H1 (cell line): ENCODE measurements at regions not wholly inside any gene's neighbourhood (a gene's known extent, or its start where the extent isn't known, plus 50 kb on each side); places are given as distances from the start of the nearest gene placed in this dataset.

Experiments
- CTCF ChIA-PET: fragments of 300-600 bp; sonication (Branson Sonifier 250); formaldehyde crosslinking; loops from one replicate; lab custom pipeline; 2021; ENCODE audit not compliant: partially characterized antibody; lab: Charles Lee
- POLR2A ChIA-PET: fragments of 300-600 bp; sonication (Branson Sonifier 250); formaldehyde crosslinking; loops from one replicate; lab custom pipeline; 2021; ENCODE audit warnings: inconsistent platforms; ENCODE audit not compliant: partially characterized antibody; lab: Charles Lee
- DNase-seq, 2 experiments: peaks; one replicate each; pipeline versions ENCODE4 v3.0.0 to v3.0.0-alpha.2; 2010 to 2022; ENCODE audit warnings: low spot score in 2 of 2, low read depth in 1 of 2, mixed read lengths in 1 of 2
- FAIRE-seq: peaks from 2 replicates; lab custom pipeline; 2011; peaks lifted over from hg19 to GRCh38; lab: Jason Lieb, UNC
- H2AFZ ChIP-seq: 2 replicates; pipeline ENCODE4 v1.8.1; 2012; ENCODE audit warnings: low read length, inconsistent platforms
- H2AK5ac ChIP-seq: 2 replicates; pipeline ENCODE4 v1.6.1; 2013; ENCODE audit warnings: low read depth, low read length
- H2BK120ac ChIP-seq: replicated peaks from 2 replicates; pipeline ENCODE3; 2013; ENCODE audit warnings: low read depth, low read length, inconsistent platforms
- H2BK12ac ChIP-seq: 2 replicates; pipeline ENCODE4 v1.6.1; 2013; ENCODE audit warnings: low read depth, low read length
- H2BK15ac ChIP-seq: 2 replicates; pipeline ENCODE4 v1.6.1; 2013; ENCODE audit warnings: low read length
- H2BK20ac ChIP-seq: 2 replicates; pipeline ENCODE4 v1.6.1; 2013; ENCODE audit warnings: low read length
- H2BK5ac ChIP-seq: 2 replicates; pipeline ENCODE4 v1.6.1; 2013; ENCODE audit warnings: low read depth, low read length
- H3K14ac ChIP-seq: 2 replicates; pipeline ENCODE4 v1.6.1; 2013; ENCODE audit warnings: inconsistent platforms; ENCODE audit not compliant: insufficient read length
- H3K18ac ChIP-seq: 2 replicates; pipeline ENCODE4 v1.6.1; 2013; ENCODE audit warnings: low read length; ENCODE audit errors: extremely low read depth
- H3K23ac ChIP-seq: 2 replicates; pipeline ENCODE4 v1.6.1; 2013; ENCODE audit warnings: inconsistent platforms; ENCODE audit not compliant: insufficient read length
- H3K23me2 ChIP-seq: 2 replicates; pipeline ENCODE4 v1.6.1; 2013; ENCODE audit warnings: low read depth, low read length
- H3K27ac ChIP-seq: 2 replicates; pipeline ENCODE4 v1.6.1; 2011; ENCODE audit warnings: low read depth, low read length, inconsistent platforms
- H3K27me3 ChIP-seq, 4 experiments: replicated peaks in 1 of 4; 1 replicate in 1 of 4; 2 replicates in 3 of 4; pipeline versions ENCODE4 v1.6.1 to v1.8.1; 2011 to 2013; ENCODE audit warnings: low read length in 3 of 4, mild to moderate bottlenecking in 3 of 4, inconsistent platforms in 2 of 4, mixed read lengths in 2 of 4, moderate library complexity in 1 of 4; ENCODE audit not compliant: control insufficient read depth in 3 of 4, insufficient read depth in 3 of 4; ENCODE audit errors: extremely low read depth in 1 of 4
- H3K36me3 ChIP-seq, 4 experiments: 2 replicates each; pipeline versions ENCODE4 v1.6.1 to v1.8.1; 2011 to 2013; ENCODE audit warnings: mild to moderate bottlenecking in 4 of 4, low read length in 3 of 4, moderate library complexity in 2 of 4, control low read depth in 1 of 4, inconsistent platforms in 1 of 4; ENCODE audit not compliant: insufficient read depth in 4 of 4, control insufficient read depth in 2 of 4
- H3K4ac ChIP-seq: replicated peaks from 2 replicates; pipeline ENCODE3; 2013; ENCODE audit warnings: low read length, low read depth, mixed read lengths, inconsistent platforms; ENCODE audit not compliant: insufficient read length
- H3K4me1 ChIP-seq, 4 experiments: replicated peaks in 1 of 4; 1 replicate in 1 of 4; 2 replicates in 3 of 4; pipeline versions ENCODE4 v1.6.1 to v1.8.1; 2011 to 2013; ENCODE audit warnings: low read length in 3 of 4, inconsistent platforms in 2 of 4, mixed read lengths in 1 of 4; ENCODE audit not compliant: insufficient read depth in 4 of 4, control insufficient read depth in 3 of 4
- H3K4me2 ChIP-seq, 2 experiments: 2 replicates each; pipeline versions ENCODE4 v1.6.1 to v1.8.1; 2011 to 2013; ENCODE audit warnings: low read depth in 2 of 2, low read length in 2 of 2, control low read depth in 1 of 2, inconsistent platforms in 1 of 2, mild to moderate bottlenecking in 1 of 2; ENCODE audit not compliant: insufficient read depth in 1 of 2
- H3K4me3 ChIP-seq, 4 experiments: fragments of 200-600, 300-600 bp in 1 of 4; sonication (generic), shearing (Covaris generic), sonication (Bioruptor Twin) in 1 of 4; 2 replicates each; pipeline versions ENCODE4 v1.5.1 to v1.8.1; 2011 to 2016; ENCODE audit warnings: low read length in 4 of 4, low read depth in 3 of 4, control low read depth in 2 of 4, inconsistent platforms in 2 of 4, mild to moderate bottlenecking in 2 of 4, mixed read lengths in 1 of 4, moderate library complexity in 1 of 4; ENCODE audit not compliant: insufficient read depth in 2 of 4; ENCODE audit errors: extremely low read depth in 1 of 4
- H3K56ac ChIP-seq: replicated peaks from 2 replicates; pipeline ENCODE3; 2013; ENCODE audit warnings: low read depth, mild to moderate bottlenecking, mixed read lengths, low read length, inconsistent platforms; ENCODE audit not compliant: insufficient read length
- H3K79me1 ChIP-seq: 2 replicates; pipeline ENCODE4 v1.6.1; 2013; ENCODE audit warnings: low read depth, low read length, control low read depth
- H3K79me2 ChIP-seq, 2 experiments: 2 replicates each; pipeline versions ENCODE4 v1.6.1 to v1.8.1; 2012 to 2013; ENCODE audit warnings: low read length in 2 of 2, mild to moderate bottlenecking in 2 of 2, inconsistent platforms in 1 of 2; ENCODE audit not compliant: insufficient read depth in 2 of 2, control insufficient read depth in 1 of 2
- H3K9ac ChIP-seq, 4 experiments: replicated peaks in 1 of 4; 1 replicate in 1 of 4; 2 replicates in 3 of 4; pipeline versions ENCODE4 v1.6.1 to v1.8.1; 2011 to 2013; ENCODE audit warnings: low read depth in 3 of 4, low read length in 3 of 4, control low read depth in 2 of 4, mild to moderate bottlenecking in 2 of 4, moderate library complexity in 2 of 4, inconsistent platforms in 1 of 4; ENCODE audit errors: extremely low read depth in 1 of 4
- H3K9me3 ChIP-seq, 2 experiments: 2 replicates each; pipeline versions ENCODE4 v1.6.1 to v1.8.1; 2012 to 2013; ENCODE audit warnings: mild to moderate bottlenecking in 2 of 2, moderate library complexity in 2 of 2, control low read depth in 1 of 2, inconsistent platforms in 1 of 2, low read depth in 1 of 2, low read length in 1 of 2, mixed read lengths in 1 of 2; ENCODE audit not compliant: insufficient read depth in 2 of 2
- H4K20me1 ChIP-seq, 2 experiments: replicated peaks in 1 of 2; 2 replicates each; pipeline versions ENCODE3 to v1.8.1; 2011 to 2013; ENCODE audit warnings: inconsistent platforms in 2 of 2, low read length in 2 of 2, mild to moderate bottlenecking in 1 of 2; ENCODE audit not compliant: insufficient read depth in 2 of 2, control insufficient read depth in 1 of 2
- H4K5ac ChIP-seq: 2 replicates; pipeline ENCODE4 v1.6.1; 2013; ENCODE audit warnings: low read length, low read depth, mixed read lengths, inconsistent platforms; ENCODE audit not compliant: insufficient read length
- H4K8ac ChIP-seq: 2 replicates; pipeline ENCODE4 v1.8.0; 2013; ENCODE audit warnings: mild to moderate bottlenecking, moderate library complexity, low read length, inconsistent platforms; ENCODE audit not compliant: insufficient read depth; ENCODE audit errors: extremely low read depth
- H4K91ac ChIP-seq: replicated peaks from 2 replicates; pipeline ENCODE3; 2013; ENCODE audit warnings: low read length, mixed read lengths, inconsistent platforms; ENCODE audit not compliant: insufficient read length
- ATF3 ChIP-seq: IDR thresholded peaks from 2 replicates; pipeline ENCODE4 v1.6.1; 2011; ENCODE audit warnings: low read depth, mild to moderate bottlenecking, low read length; ENCODE audit not compliant: insufficient read depth
- CBX8 ChIP-seq: fragments of 300-800, 300-1000 bp; sonication (generic); IDR thresholded peaks from 2 replicates; pipeline ENCODE4 v1.7.1; 2016; ENCODE audit warnings: low read depth, low read length, borderline replicate concordance
- PHF8 ChIP-seq: fragments of 200-600 bp; sonication (generic); conservative IDR thresholded peaks from 2 replicates; pipeline ENCODE4 v1.7.1; 2012; ENCODE audit warnings: low read depth, mild to moderate bottlenecking, inconsistent platforms, low read length, moderate library complexity
- POLR2AphosphoS5 ChIP-seq: IDR thresholded peaks from 2 replicates; pipeline ENCODE4 v1.6.1; 2011; ENCODE audit warnings: low read depth, low read length
- WGBS, 2 experiments: shearing (Covaris generic) in 1 of 2; methylation state at CpG; one replicate each; pipeline versions ENCODE4 v1.1.6 to v1.1.7; 2013 to 2015; ENCODE audit warnings: low lambda C conversion rate in 2 of 2, mixed read lengths in 2 of 2, inconsistent platforms in 1 of 2, low coverage in 1 of 2, missing lambda C conversion rate in 1 of 2; ENCODE audit not compliant: insufficient replicate concordance in 2 of 2, insufficient coverage in 1 of 2, insufficient read length in 1 of 2; ENCODE audit errors: extremely low coverage in 1 of 2, missing lambda C conversion rate in 1 of 2; 5-methylcytosine and 5-hydroxymethylcytosine counted together

GRCh38 chr11:116525961-116526495 lies 246.8 kb downstream of the BUD13 start:
- Histone ChIP-seq H3K9ac (no peak overlapping the region), H3K23ac (no peak overlapping the region), H2BK20ac (no peak overlapping the region), H3K18ac (no peak overlapping the region), H2AFZ (no peak overlapping the region), H4K8ac (no peak overlapping the region), H2BK120ac (no peak overlapping the region), H4K91ac (no peak overlapping the region), H4K20me1 (no peaks in the 10 kb centered on the region), H3K9me3 (no peaks in the 10 kb centered on the region), H3K79me1 (no peaks in the 10 kb centered on the region), H2BK12ac (no peak overlapping the region), H3K79me2 (no peaks in the 10 kb centered on the region), H2AK5ac (no peak overlapping the region), H3K23me2 (no peaks in the 10 kb centered on the region), H3K27me3 (peaks cover 0 to 3% (median 0%) of the 10 kb centered on the region in 4 experiments; a peak in 1 of 7 replicates), H4K5ac (no peak overlapping the region), H3K56ac (no peak overlapping the region), H3K4me2 (no peak overlapping the region), H3K4ac (no peak overlapping the region), H3K36me3 (no peaks in the 10 kb centered on the region), H3K4me1 (no peaks in the 10 kb centered on the region), H2BK15ac (no peak overlapping the region), H3K4me3 (no peak overlapping the region), H3K14ac (no peak overlapping the region), H2BK5ac (no peak overlapping the region), H3K27ac (no peak overlapping the region)
- DNase-seq (no peak), FAIRE-seq (no peak)
- TF ChIP-seq ATF3 (no peak), PHF8 (no peak), POLR2AphosphoS5 (no peak), CBX8 (no peak)
- ChIA-PET POLR2A (no interaction called here), CTCF (interaction anchor here (1.3 to 2.1 kb wide), 6 partner anchors 9 to 169 kb away, joined by 4 to 10 read pairs (median 4); no protein-coding TSS in a partner anchor)
- WGBS, 2 experiments, result 79% methylated on average over 3 of the region's 4 CpGs; no CpG with 5 or more reads in 1 of the 2 experiments
